ENCODE measurements at regions not wholly inside any gene's neighbourhood (a gene's known extent, or its start where the extent isn't known, plus 50 kb on each side); places are given as distances from the start of the nearest gene placed in this dataset.
"Not testable (repeated sequence)": the region's sequence is repeated elsewhere in the genome, so short reads cannot be mapped to it uniquely, and the experiment has no call there.

DNA sequence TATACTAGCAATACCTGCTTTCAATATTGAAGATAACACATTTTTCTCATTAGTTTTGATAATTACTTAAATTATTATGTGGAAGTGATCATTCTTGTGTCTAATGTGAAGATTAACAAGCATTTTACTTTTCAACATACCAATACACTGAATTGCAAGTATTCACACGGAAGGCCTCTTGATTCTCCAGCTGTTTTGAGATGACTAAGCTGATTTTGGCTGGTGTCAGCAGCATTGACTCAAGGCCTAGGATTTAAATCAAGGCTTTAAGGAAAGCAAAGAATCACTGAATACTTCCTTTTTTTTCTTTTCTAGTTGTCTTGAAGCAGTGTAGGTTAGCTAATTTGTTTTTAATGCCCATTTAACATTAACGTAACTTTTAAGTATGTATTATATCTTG is 373.7 kb downstream of the SRGAP2C start:
- TF ChIP-seq, protein P1, sequence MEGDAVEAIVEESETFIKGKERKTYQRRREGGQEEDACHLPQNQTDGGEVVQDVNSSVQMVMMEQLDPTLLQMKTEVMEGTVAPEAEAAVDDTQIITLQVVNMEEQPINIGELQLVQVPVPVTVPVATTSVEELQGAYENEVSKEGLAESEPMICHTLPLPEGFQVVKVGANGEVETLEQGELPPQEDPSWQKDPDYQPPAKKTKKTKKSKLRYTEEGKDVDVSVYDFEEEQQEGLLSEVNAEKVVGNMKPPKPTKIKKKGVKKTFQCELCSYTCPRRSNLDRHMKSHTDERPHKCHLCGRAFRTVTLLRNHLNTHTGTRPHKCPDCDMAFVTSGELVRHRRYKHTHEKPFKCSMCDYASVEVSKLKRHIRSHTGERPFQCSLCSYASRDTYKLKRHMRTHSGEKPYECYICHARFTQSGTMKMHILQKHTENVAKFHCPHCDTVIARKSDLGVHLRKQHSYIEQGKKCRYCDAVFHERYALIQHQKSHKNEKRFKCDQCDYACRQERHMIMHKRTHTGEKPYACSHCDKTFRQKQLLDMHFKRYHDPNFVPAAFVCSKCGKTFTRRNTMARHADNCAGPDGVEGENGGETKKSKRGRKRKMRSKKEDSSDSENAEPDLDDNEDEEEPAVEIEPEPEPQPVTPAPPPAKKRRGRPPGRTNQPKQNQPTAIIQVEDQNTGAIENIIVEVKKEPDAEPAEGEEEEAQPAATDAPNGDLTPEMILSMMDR (IDR thresholded peaks at IDR 0.05; ENCODE audit: low read depth, low read length), result no peak
- peak; percentile 52 for DNase-seq (ENCODE audit: extremely low read depth, low read depth)

DNA sequence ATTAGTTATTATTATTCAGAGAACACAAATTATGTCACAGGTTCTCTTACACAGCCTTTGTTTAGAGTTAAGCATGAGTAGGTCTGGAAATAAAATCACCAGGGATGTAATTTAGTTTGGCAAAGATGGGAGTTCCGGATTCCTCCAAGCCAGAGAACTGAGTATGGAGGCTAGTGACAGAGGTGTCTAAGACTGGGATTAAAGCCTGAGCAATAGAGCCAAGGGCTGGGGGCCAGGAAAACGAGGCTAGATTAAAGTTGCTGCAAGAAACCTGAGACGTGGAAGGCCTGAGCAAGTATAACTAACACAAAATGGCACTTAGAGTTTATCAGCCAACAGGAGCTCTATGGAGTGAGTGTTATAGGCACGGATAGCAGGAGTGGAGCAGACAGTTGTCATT is 381.6 kb downstream of the SRGAP2C start:
- TF ChIP-seq, protein P1 (IDR thresholded peaks at IDR 0.05; ENCODE audit: low read depth, low read length), result no peak
- no peak for DNase-seq (ENCODE audit: extremely low read depth, low read depth)

DNA sequence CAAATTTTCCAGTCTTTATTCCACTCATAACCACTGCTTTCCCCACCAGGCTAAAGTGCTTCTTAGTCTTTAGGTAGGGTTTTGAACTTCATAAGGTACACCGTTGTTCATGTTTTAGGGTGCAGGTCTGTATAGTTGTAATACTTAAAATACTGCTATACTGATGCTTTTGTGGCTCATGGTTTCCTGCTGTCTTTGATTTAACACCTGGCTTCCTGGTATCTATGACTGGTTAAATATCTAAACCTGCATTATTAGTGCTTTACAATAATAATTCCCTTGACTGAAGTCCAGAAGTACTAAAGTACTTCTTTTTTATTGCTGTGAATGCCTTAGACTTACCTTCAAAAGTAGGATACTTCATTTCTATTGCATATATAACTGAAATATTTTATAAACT is 384.7 kb downstream of the SRGAP2C start:
- DNase-seq (ENCODE audit: extremely low read depth, low read depth), result no peak
- TF ChIP-seq, protein P1 (IDR thresholded peaks at IDR 0.05; ENCODE audit: low read depth, low read length), result no peak

DNA sequence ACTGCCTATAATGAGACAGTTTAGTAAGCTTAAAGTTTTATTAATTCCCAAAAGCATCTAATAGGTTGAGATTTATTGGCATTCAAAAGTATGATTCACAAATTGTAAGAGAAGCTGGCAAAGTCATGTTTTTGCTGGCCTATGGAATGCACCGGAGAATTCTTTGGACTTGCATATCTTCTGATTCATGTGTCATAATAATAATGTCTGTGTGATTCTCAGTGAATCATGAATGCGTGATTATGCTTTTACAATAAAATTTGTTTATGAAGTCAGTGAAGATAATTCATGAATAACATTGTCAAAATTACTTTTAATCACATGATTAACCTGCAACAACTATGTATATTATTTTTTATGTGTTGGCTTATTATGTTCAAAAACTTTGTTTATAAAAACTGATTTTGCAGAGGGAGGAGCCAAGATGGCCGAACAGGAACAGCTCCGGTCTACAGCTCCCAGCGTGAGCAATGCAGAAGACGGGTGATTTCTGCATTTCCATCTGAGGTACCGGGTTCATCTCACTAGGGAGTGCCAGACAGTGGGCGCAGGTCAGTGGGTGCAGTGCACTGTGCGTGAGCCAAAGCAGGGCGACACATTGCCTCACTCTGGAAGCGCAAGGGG is 389.2 kb downstream of the SRGAP2C start:
- not testable (repeated sequence) for DNase-seq (ENCODE audit: extremely low read depth, low read depth)

DNA sequence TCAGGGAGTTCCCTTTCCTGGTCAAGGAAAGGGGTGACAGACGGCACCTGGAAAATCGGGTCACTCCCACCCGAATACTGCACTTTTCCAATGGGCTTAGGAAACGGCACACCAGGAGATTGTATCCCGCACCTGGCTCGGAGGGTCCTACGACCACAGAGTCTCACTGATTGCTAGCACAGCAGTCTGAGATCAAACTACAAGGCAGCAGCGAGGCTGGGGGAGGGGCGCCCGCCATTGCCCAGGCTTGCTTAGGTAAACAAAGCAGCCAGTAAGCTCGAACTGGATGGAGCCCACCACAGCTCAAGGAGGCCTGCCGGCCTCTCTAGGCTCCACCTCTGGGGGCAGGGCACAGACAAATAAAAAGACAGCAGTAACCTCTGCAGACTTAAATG is 389.7 kb downstream of the SRGAP2C start:
- not testable (repeated sequence) for DNase-seq (ENCODE audit: extremely low read depth, low read depth)

DNA sequence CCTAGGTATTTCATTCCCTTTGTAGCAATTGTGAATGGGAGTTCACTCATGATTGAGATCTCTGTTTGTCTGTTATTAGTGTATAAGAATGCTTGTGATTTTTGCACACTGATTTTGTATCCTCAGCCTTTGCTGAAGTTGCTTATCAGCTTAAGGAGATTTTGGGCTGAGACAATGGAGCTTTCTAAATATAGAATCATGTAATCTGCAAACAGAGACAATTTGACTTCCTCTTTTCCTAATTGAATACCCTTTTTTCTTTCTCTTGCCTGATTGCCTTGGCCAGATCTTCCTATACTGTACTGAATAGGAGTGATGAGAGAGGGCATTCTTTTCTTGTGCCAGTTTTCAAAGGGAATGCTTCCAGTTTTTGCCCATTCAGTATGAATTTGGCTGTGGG is 398.1 kb downstream of the SRGAP2C start:
- DNase-seq (ENCODE audit: extremely low read depth, low read depth), result not testable (repeated sequence)

DNA sequence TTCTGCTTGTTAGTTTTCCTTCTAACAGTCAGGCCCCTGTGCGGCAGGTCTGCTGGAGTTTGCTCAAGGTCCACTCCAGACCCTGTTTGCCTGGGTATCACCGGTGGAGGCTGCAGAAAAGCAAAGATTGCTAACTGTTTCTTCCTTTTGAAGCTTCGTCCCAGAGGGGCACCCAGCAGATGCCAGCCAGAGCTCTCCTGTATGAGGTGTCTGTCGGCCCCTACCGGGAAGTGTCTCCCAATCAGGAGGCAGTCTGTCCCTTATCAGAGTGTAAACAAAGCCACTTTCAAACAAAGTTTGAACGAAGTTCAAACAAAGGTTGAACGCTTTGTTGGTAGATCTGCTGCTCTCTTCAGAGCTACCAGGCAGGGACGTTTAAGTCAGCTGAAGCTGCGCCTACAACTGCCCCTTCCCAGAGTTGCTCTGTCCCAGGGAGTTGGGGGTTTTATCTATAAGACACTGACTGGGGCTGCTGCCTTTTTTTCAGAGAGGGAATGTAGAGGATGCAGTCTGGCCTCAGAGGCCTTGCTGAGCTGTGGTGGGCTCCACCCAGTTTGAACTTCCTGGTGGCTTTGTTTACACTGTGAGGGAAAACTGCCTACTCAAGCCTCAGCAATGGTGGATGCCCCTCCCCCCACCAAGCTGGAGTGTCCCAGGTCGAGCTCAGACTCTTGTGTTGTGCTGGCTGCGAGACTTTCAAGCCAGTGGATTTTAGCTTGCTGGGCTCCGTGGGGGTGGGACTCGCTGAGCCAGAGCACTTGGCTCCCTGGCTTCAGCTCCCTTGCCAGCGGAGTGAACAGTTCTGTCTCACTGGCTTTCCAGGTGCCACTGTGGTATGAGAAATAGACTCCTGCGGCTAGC is 401.8 kb downstream of the SRGAP2C start:
- TF ChIP-seq, protein P1 (IDR thresholded peaks at IDR 0.05; ENCODE audit: low read depth, low read length), result no peak
- no peak for DNase-seq (ENCODE audit: extremely low read depth, low read depth)

DNA sequence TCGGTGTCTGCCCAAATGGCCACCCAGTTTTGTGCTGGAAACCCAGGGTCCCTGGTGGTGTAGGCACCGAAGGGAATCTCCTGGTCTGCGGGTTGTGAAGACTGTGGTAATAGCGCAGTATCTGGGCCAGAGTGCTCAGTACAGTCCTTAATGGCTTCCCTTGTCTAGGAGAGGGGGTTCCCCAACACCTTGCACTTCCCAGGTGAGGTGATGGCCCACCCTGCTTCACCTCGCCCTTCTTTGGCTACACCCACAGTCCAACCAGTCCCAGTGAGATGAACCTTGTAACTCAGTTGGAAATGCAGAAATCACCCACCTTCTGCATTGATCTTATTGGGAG is 402.4 kb downstream of the SRGAP2C start:
- TF ChIP-seq, protein P1 (IDR thresholded peaks at IDR 0.05; ENCODE audit: low read depth, low read length), result no peak
- DNase-seq (ENCODE audit: extremely low read depth, low read depth), result no peak

DNA sequence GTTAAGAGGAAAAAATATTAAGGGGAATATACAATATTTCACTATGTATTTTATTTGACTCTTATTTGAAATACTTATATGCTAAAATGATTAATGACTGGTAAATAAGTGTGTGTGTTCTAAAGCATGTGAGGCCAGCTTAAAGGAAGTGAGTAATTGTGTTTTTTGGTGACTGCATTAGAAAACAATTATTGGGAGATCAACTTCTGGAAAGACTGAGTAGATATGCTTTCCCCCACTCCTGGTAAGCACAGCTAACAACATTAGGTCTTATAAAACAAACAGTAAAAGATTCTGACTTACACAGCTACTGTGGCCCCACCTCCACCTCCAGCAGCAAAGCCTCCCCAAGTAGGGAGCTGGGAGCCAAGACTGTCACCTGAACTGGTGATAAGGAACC is 403.0 kb downstream of the SRGAP2C start:
- no peak for DNase-seq (ENCODE audit: extremely low read depth, low read depth)
- TF ChIP-seq, protein P1 (IDR thresholded peaks at IDR 0.05; ENCODE audit: low read depth, low read length), result no peak
